Mucosa of stomach (tissue), 1 donor: ENCODE measurements at regions not wholly inside any gene's neighbourhood (a gene's known extent, or its start where the extent isn't known, plus 50 kb on each side); places are given as distances from the start of the nearest gene placed in this dataset.

Source experiments
- H3K27me3 ChIP-seq: one replicate; pipeline ENCODE4 v1.7.0; 2013; ENCODE audit warnings: mild to moderate bottlenecking, low read length; ENCODE audit not compliant: control insufficient read depth, insufficient read depth
- H3K36me3 ChIP-seq: one replicate; pipeline ENCODE4 v1.7.0; 2013; ENCODE audit warnings: low read length; ENCODE audit not compliant: control insufficient read depth, insufficient read depth
- H3K4me1 ChIP-seq: one replicate; pipeline ENCODE4 v1.7.0; 2013; ENCODE audit warnings: mild to moderate bottlenecking, low read length; ENCODE audit not compliant: control insufficient read depth, insufficient read depth
- H3K4me3 ChIP-seq: one replicate; pipeline ENCODE4 v1.7.0; 2013; ENCODE audit warnings: low read length
- H3K9ac ChIP-seq: one replicate; pipeline ENCODE4 v1.7.0; 2013; ENCODE audit warnings: mild to moderate bottlenecking, low read length, moderate library complexity
- H3K9me3 ChIP-seq: one replicate; pipeline ENCODE4 v1.7.0; 2013; ENCODE audit warnings: mild to moderate bottlenecking, low read length, moderate library complexity; ENCODE audit not compliant: control insufficient read depth
- donor health status: Pancreatic carcinoma.

- Histone ChIP-seq H3K9ac (peak overlapping the region; percentile 39), H3K9me3 (no peaks in the 10 kb centered on the region), H3K36me3 (no peaks in the 10 kb centered on the region), H3K27me3 (peaks cover 4% of the 10 kb centered on the region), H3K4me1 (no peaks in the 10 kb centered on the region), H3K4me3 (no peak overlapping the region)
These were observed 92.0 kb upstream of the INSIG1 start for GRCh38 chr7:155205368-155206317.

DNA sequence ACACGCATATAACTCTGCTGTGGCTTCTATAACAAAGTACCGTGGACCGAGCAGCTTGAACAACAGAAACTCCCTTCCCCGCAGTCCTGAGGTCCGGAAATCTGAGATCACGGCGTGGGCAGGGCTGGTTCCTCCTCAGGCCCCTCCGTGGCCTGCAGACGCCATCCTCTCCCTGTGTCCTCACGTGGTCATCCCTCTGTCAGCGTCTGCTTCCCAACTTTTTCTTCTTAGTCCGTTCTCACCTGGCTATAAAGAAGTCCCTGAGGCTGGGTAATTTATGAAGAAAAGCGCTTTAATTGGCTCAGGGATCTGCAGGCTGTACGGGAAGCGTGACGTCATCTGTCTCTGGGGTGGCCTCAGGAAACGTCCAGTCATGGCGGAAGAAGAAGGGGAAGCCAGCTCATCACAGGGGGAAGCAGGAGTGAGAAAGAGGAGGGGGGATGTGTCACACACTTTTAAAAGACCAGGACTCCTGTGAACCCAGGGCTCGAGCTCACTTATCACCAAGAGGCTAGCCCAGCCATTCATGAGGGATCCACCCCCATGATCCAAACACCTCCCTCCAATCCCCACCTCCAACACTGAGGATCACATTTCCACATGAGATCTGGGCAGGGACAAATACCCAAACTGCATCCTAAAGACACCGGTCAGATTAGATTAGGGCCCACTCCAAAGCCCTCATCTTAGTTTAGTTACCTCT is 91.2 kb upstream of the INSIG1 start:
- H3K36me3 ChIP-seq = no peaks in the 10 kb centered on the region
- H3K4me1 ChIP-seq = no peaks in the 10 kb centered on the region
- peaks cover 4% of the 10 kb centered on the region for H3K27me3 ChIP-seq
- peak overlapping the region; percentile 39 for H3K9ac ChIP-seq
- no peak overlapping the region for H3K4me3 ChIP-seq
- no peaks in the 10 kb centered on the region for H3K9me3 ChIP-seq

GRCh38 chr7:155207326-155208002 is 90.2 kb upstream of the INSIG1 start:
- Histone ChIP-seq H3K4me3 (no peak overlapping the region), H3K27me3 (peaks cover 4% of the 10 kb centered on the region), H3K4me1 (no peaks in the 10 kb centered on the region), H3K9ac (no peak overlapping the region), H3K9me3 (no peaks in the 10 kb centered on the region), H3K36me3 (no peaks in the 10 kb centered on the region)

DNA sequence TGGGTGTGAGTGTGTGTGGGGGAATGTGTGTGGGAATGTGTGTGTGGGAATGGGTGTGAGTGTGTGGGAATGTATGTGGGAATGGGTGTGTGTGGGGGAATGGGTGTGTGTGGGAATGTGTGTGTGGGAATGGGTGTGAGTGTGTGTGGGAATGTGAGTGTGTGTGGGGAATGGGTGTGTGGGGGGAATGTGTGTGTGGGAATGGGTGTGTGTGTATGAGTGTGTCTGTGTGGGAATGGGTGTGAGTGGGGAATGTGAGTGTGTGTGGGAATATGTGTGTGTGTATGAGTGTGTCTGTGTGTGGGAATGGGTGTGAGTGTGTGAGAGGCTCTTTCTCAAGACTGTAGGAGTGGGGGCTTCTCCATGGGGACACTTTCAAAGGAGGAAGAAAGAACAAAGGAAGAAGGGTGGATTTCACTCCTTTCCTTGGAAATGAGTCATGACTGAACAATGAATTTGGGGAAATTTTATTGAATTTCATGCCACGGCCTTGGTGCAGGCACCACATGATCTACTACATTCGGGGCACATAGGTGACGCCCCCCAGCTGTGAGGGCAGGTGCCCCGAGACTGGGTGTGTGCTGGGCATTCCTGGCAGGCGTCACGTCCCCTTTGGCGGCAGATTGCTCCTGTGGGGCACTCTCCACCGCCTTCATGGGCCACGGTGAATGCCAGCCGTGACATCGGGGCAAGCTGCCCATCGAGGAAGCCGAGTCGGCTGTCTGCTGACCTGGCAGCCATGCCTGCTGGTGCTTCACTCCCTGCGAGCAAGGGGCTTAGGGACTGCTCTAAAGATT is 88.8 kb upstream of the INSIG1 start:
- no peaks in the 10 kb centered on the region for H3K4me1 ChIP-seq
- H3K4me3 ChIP-seq = no peak overlapping the region
- no peak overlapping the region for H3K9ac ChIP-seq
- H3K27me3 ChIP-seq = peaks cover 6% of the 10 kb centered on the region
- H3K36me3 ChIP-seq = no peaks in the 10 kb centered on the region
- H3K9me3 ChIP-seq = no peaks in the 10 kb centered on the region

- no peaks in the 10 kb centered on the region for H3K36me3 ChIP-seq
- no peak overlapping the region for H3K9ac ChIP-seq
- H3K9me3 ChIP-seq = no peaks in the 10 kb centered on the region
- no peaks in the 10 kb centered on the region for H3K4me1 ChIP-seq
- H3K4me3 ChIP-seq = no peak overlapping the region
- H3K27me3 ChIP-seq = peaks cover 14% of the 10 kb centered on the region
These were observed 88.0 kb upstream of the INSIG1 start for GRCh38 chr7:155209478-155210319.

- Histone ChIP-seq H3K9ac (no peak overlapping the region), H3K4me1 (no peaks in the 10 kb centered on the region), H3K36me3 (no peaks in the 10 kb centered on the region), H3K9me3 (no peaks in the 10 kb centered on the region), H3K4me3 (no peak overlapping the region), H3K27me3 (peaks cover 18% of the 10 kb centered on the region)
These were observed 87.3 kb upstream of the INSIG1 start for GRCh38 chr7:155210356-155210755.

- Histone ChIP-seq H3K4me3 (no peak overlapping the region), H3K9me3 (no peaks in the 10 kb centered on the region), H3K9ac (no peak overlapping the region), H3K36me3 (no peaks in the 10 kb centered on the region), H3K27me3 (peaks cover 25% of the 10 kb centered on the region), H3K4me1 (no peaks in the 10 kb centered on the region)
These were observed 86.5 kb upstream of the INSIG1 start for GRCh38 chr7:155211173-155211572.

GRCh38 chr7:155211761-155212160 is 85.9 kb upstream of the INSIG1 start:
- Histone ChIP-seq H3K4me3 (no peak overlapping the region), H3K9ac (no peak overlapping the region), H3K4me1 (no peaks in the 10 kb centered on the region), H3K9me3 (no peaks in the 10 kb centered on the region), H3K36me3 (no peaks in the 10 kb centered on the region), H3K27me3 (peaks cover 25% of the 10 kb centered on the region)

- H3K9me3 ChIP-seq = no peaks in the 10 kb centered on the region
- H3K27me3 ChIP-seq = peaks cover 25% of the 10 kb centered on the region
- H3K4me3 ChIP-seq = no peak overlapping the region
- H3K9ac ChIP-seq = no peak overlapping the region
- H3K4me1 ChIP-seq = no peaks in the 10 kb centered on the region
- no peaks in the 10 kb centered on the region for H3K36me3 ChIP-seq
These were observed 85.2 kb upstream of the INSIG1 start for GRCh38 chr7:155212301-155213015.

GRCh38 chr7:155213385-155213784 is 84.3 kb upstream of the INSIG1 start:
- Histone ChIP-seq H3K4me3 (no peak overlapping the region), H3K9me3 (no peaks in the 10 kb centered on the region), H3K36me3 (no peaks in the 10 kb centered on the region), H3K9ac (no peak overlapping the region), H3K4me1 (no peaks in the 10 kb centered on the region), H3K27me3 (peaks cover 29% of the 10 kb centered on the region)
